HEK293T (cell line): ENCODE measurements at regions not wholly inside any gene's neighbourhood (a gene's known extent, or its start where the extent isn't known, plus 50 kb on each side); places are given as distances from the start of the nearest gene placed in this dataset.

Experiments used
- CTCF ChIA-PET: fragments of 350-600 bp; formaldehyde crosslinking; extraction: SDS; loops from one replicate; lab custom pipeline; 2021; ENCODE audit warnings: antibody characterized with exemption, inconsistent platforms; lab: Yijun Ruan, JAX
- POLR2A ChIA-PET: fragments of 350-600 bp; formaldehyde crosslinking; extraction: SDS; loops from one replicate; lab custom pipeline; 2020; ENCODE audit warnings: antibody characterized with exemption, inconsistent platforms; lab: Yijun Ruan, JAX
- DNase-seq: peaks from one replicate; pipeline ENCODE4 v3.0.0; 2012; ENCODE audit warnings: mixed read lengths; ENCODE audit errors: extremely low spot score
- ARNT ChIP-seq: fragments of 450-650 bp; IDR thresholded peaks from 2 replicates; pipeline ENCODE4 v1.6.1; 2017; ENCODE audit warnings: mild to moderate bottlenecking
- BHLHE40 ChIP-seq: fragments of 450-650 bp; IDR thresholded peaks from 2 replicates; pipeline ENCODE4 v1.6.1; 2016; ENCODE audit warnings: mild to moderate bottlenecking, moderate library complexity, borderline replicate concordance
- CTBP1 ChIP-seq: fragments of 450-650 bp; IDR thresholded peaks from 2 replicates; pipeline ENCODE4 v1.6.1; 2016; ENCODE audit warnings: borderline replicate concordance
- ELF4 ChIP-seq: fragments of 450-650 bp; IDR thresholded peaks from 2 replicates; pipeline ENCODE4 v1.6.1; 2017; ENCODE audit warnings: antibody characterized with exemption
- FOXA1 ChIP-seq: fragments of 450-650 bp; IDR thresholded peaks from 2 replicates; pipeline ENCODE4 v1.6.1; 2016; ENCODE audit warnings: mild to moderate bottlenecking
- FOXK2 ChIP-seq: fragments of 450-650 bp; IDR thresholded peaks from 2 replicates; pipeline ENCODE4 v1.6.1; 2016; ENCODE audit warnings: mild to moderate bottlenecking
- FOXM1 ChIP-seq: fragments of 450-650 bp; IDR thresholded peaks from 2 replicates; pipeline ENCODE4 v1.6.1; 2017; ENCODE audit warnings: mild to moderate bottlenecking, borderline replicate concordance
- HDGF ChIP-seq: fragments of 450-650 bp; IDR thresholded peaks from 2 replicates; pipeline ENCODE4 v1.6.1; 2017; ENCODE audit warnings: antibody characterized with exemption, borderline replicate concordance
- L3MBTL2 ChIP-seq: fragments of 450-650 bp; conservative IDR thresholded peaks from 2 replicates; pipeline ENCODE4 v1.6.1; 2016; ENCODE audit warnings: mild to moderate bottlenecking
- LEF1 ChIP-seq: fragments of 450-650 bp; IDR thresholded peaks from 2 replicates; pipeline ENCODE4 v1.6.1; 2017; ENCODE audit warnings: mild to moderate bottlenecking, borderline replicate concordance
- NFRKB ChIP-seq: fragments of 450-650 bp; IDR thresholded peaks from 2 replicates; pipeline ENCODE4 v1.6.1; 2016; ENCODE audit warnings: mild to moderate bottlenecking, moderate library complexity
- SP1 ChIP-seq: fragments of 450-650 bp; IDR thresholded peaks from 2 replicates; pipeline ENCODE4 v1.6.1; 2017
- SUZ12 ChIP-seq: fragments of 450-650 bp; IDR thresholded peaks from 2 replicates; pipeline ENCODE4 v1.6.1; 2016; ENCODE audit warnings: mild to moderate bottlenecking
- TARDBP ChIP-seq: fragments of 450-650 bp; IDR thresholded peaks from 2 replicates; pipeline ENCODE4 v1.6.1; 2016
- ZNF384 ChIP-seq: fragments of 450-650 bp; IDR thresholded peaks from 2 replicates; pipeline ENCODE4 v1.6.1; 2016
- TF ChIP-seq, protein P1 (sequence below): fragments of 450-650 bp; IDR thresholded peaks from 2 replicates; pipeline ENCODE4 v1.6.1; 2016

GRCh38 chr7:22931011-22931410 is 82.9 kb downstream of the HYCC1 start:
- TF ChIP-seq CTBP1 (no peak), LEF1 (no peak), FOXM1 (no peak), HDGF (no peak), NFRKB (no peak), BHLHE40 (no peak), TARDBP (no peak)
- POLR2A ChIA-PET, result no interaction called here
- no peak for DNase-seq
- CTCF ChIA-PET, result no interaction called here

DNA sequence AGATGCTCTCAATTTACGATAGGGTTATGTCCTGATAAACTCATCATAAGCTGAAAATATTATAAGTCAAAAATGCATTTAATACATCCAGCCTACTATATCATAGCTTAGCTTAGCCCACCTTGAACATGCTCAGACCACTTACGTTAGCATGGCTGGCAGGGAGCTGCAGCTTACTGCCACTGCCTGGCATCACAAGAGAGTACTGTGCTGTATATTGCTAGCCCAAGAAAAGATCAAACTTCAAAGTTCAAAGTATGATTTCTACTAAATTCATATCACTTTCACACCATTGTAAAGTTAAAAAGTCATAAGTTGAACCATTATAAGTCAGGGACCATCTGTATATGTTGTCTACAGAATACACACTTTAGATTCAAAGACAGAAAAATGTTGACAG is 91.6 kb downstream of the HYCC1 start:
- TF ChIP-seq SP1 (no peak), NFRKB (no peak)
- POLR2A ChIA-PET, result no interaction called here
- DNase-seq, result no peak
- CTCF ChIA-PET, result no interaction called here

DNA sequence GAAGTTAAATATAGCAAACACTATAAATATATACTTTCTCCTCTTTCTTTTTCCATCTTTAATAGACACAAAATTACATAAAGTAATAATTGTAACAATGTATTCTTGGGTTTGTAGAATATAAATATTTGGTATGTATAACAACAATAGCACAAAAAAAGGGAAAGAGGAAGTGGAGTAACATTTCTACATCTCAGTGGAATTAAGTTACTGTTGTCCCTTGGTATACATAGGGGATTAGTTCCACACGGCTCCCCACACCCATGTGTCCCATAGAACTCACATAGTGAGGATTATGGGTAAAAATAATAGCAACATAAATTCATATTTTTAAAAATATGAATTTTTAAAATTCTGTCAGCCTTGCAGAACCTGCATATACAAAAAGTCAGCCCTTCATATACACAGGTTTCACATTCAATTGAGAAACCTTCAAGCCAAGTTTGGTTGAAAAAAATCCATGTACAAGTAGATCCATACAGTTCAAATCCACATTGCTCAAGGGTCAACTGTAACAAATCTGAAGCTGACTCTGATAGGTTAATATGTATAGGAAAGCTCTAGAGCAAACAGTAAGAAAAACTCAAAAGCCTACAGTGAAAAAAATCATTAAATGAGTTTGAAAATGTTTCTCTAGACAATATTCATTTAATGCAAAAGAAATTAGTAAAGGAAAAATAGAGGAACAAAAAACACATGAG is 92.4 kb downstream of the HYCC1 start:
- CTCF ChIA-PET, result no interaction called here

DNA sequence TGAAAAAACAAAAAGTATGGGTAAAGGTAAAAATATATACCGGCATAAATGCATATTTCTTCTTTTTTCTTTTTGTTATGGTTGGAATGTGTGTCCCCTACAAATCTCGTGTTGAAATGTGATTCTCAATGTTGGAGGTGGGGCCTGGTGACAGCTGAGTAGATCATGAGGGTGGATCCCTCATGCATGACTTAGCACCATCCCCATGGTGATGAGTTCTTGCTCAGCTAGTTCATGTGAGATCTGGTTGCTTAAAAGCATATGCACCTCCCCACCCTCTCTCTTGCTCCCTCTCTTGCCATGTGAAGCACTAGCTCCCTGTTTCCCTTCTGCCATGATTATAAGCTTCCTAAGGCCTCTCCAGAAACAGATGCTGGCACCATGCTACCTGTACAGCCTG is 93.3 kb downstream of the HYCC1 start:
- CTCF ChIA-PET, result no interaction called here
- POLR2A ChIA-PET, result no interaction called here
- TF ChIP-seq SUZ12 (no peak), L3MBTL2 (no peak), ZNF384 (no peak), FOXM1 (no peak), LEF1 (no peak), CTBP1 (no peak), TARDBP (no peak), SP1 (no peak)
- no peak for DNase-seq

More for the DNA sequence above, 92.4 kb downstream of the HYCC1 start:
- POLR2A ChIA-PET, result no interaction called here
- TF ChIP-seq ARNT, result no peak
- TF ChIP-seq, protein P1, sequence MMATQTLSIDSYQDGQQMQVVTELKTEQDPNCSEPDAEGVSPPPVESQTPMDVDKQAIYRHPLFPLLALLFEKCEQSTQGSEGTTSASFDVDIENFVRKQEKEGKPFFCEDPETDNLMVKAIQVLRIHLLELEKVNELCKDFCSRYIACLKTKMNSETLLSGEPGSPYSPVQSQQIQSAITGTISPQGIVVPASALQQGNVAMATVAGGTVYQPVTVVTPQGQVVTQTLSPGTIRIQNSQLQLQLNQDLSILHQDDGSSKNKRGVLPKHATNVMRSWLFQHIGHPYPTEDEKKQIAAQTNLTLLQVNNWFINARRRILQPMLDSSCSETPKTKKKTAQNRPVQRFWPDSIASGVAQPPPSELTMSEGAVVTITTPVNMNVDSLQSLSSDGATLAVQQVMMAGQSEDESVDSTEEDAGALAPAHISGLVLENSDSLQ, result no peak
- TF ChIP-seq BHLHE40, result no peak
- no peak for TF ChIP-seq LEF1
- TF ChIP-seq FOXA1, result no peak
- no peak for TF ChIP-seq SP1
- no peak for DNase-seq

DNA sequence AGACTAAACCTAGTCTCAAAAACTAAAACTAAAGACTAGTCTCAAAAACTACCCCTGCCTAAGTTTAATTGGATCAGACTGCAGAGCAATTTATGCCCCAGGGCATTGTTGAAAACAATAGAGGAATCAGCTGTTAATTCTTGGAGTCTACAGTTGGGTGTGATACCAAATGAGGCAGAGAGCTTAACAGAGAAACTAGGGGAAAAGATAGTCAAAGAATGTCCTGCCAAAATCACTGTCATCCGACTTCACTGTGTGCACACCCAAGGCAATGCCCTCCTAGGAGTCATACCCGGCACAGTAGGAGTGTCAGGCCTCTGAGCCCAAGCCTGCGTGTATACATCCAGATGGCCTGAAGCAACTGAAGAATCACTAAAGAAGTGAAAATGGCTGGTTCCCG is 90.5 kb upstream of the TOMM7 start:
- no peak for TF ChIP-seq TARDBP
- TF ChIP-seq FOXM1, result no peak
- TF ChIP-seq SP1, result no peak
- no peak for TF ChIP-seq ARNT
- no peak for TF ChIP-seq ZNF384
- no peak for TF ChIP-seq BHLHE40
- no peak for TF ChIP-seq HDGF
- TF ChIP-seq LEF1, result no peak
- no peak for TF ChIP-seq NFRKB
- TF ChIP-seq FOXK2, result no peak
- no peak for TF ChIP-seq FOXA1
- no peak for TF ChIP-seq SUZ12
- no peak for TF ChIP-seq CTBP1
- TF ChIP-seq L3MBTL2, result no peak
- TF ChIP-seq, protein P1, result no peak
- TF ChIP-seq ELF4, result no peak
- POLR2A ChIA-PET, result no interaction called here
- CTCF ChIA-PET, result no interaction called here
- no peak for DNase-seq

- ChIA-PET CTCF (no interaction called here), POLR2A (no interaction called here)
- no peak for DNase-seq
- TF ChIP-seq ARNT (no peak), CTBP1 (no peak), NFRKB (no peak), TARDBP (no peak), SUZ12 (no peak), FOXM1 (no peak), HDGF (no peak), ZNF384 (no peak), FOXK2 (no peak), BHLHE40 (no peak), FOXA1 (no peak)
Observed at GRCh38 chr7:22911889-22912288, 89.2 kb upstream of the TOMM7 start.

- CTCF ChIA-PET, result no interaction called here
- no peak for DNase-seq
- TF ChIP-seq FOXA1 (no peak), HDGF (no peak), CTBP1 (no peak)
- POLR2A ChIA-PET, result no interaction called here
Observed at GRCh38 chr7:22909917-22910316, 87.3 kb upstream of the TOMM7 start.

DNA sequence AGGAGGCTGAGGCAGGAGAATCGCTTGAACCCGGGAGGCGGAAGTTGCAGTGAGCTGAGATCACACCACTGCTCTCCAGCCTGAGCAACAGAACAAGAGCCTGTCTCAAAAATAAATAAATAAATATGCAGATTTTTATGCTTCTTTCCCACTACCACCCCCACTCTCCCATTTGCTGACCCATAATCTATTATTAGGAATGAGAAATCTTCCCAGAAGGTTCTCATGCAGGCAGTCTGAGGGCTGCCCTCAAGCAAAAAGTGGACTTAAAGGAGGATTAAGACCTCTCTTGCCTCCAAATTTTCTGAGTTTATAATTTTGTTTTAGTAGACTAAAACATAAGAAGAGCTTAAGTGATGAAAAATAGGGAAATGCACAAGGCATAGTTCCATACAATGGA is 85.2 kb upstream of the TOMM7 start:
- ChIA-PET CTCF (interaction anchor here (0.5 kb wide), 1 partner anchor 348 kb away, joined by 3 read pairs; no protein-coding TSS in a partner anchor), POLR2A (no interaction called here)
- DNase-seq, result no peak
- no peak for TF ChIP-seq SP1
